ENCODE measurements at regions not wholly inside any gene's neighbourhood (a gene's known extent, or its start where the extent isn't known, plus 50 kb on each side); places are given as distances from the start of the nearest gene placed in this dataset.

- TF ChIP-seq, protein P1, sequence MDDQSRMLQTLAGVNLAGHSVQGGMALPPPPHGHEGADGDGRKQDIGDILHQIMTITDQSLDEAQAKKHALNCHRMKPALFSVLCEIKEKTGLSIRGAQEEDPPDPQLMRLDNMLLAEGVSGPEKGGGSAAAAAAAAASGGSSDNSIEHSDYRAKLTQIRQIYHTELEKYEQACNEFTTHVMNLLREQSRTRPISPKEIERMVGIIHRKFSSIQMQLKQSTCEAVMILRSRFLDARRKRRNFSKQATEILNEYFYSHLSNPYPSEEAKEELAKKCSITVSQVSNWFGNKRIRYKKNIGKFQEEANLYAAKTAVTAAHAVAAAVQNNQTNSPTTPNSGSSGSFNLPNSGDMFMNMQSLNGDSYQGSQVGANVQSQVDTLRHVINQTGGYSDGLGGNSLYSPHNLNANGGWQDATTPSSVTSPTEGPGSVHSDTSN (IDR thresholded peaks at IDR 0.05) = no peak
- TF ChIP-seq, protein P2, sequence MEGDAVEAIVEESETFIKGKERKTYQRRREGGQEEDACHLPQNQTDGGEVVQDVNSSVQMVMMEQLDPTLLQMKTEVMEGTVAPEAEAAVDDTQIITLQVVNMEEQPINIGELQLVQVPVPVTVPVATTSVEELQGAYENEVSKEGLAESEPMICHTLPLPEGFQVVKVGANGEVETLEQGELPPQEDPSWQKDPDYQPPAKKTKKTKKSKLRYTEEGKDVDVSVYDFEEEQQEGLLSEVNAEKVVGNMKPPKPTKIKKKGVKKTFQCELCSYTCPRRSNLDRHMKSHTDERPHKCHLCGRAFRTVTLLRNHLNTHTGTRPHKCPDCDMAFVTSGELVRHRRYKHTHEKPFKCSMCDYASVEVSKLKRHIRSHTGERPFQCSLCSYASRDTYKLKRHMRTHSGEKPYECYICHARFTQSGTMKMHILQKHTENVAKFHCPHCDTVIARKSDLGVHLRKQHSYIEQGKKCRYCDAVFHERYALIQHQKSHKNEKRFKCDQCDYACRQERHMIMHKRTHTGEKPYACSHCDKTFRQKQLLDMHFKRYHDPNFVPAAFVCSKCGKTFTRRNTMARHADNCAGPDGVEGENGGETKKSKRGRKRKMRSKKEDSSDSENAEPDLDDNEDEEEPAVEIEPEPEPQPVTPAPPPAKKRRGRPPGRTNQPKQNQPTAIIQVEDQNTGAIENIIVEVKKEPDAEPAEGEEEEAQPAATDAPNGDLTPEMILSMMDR (IDR thresholded peaks at IDR 0.05) = no peak
- TF ChIP-seq FOXM1 (IDR thresholded peaks at IDR 0.05; ENCODE audit: low read depth) = no peak
- no peak for TF ChIP-seq MEF2A (IDR thresholded peaks at IDR 0.05; ENCODE audit: borderline replicate concordance, low read depth)
- TF ChIP-seq, protein P3, sequence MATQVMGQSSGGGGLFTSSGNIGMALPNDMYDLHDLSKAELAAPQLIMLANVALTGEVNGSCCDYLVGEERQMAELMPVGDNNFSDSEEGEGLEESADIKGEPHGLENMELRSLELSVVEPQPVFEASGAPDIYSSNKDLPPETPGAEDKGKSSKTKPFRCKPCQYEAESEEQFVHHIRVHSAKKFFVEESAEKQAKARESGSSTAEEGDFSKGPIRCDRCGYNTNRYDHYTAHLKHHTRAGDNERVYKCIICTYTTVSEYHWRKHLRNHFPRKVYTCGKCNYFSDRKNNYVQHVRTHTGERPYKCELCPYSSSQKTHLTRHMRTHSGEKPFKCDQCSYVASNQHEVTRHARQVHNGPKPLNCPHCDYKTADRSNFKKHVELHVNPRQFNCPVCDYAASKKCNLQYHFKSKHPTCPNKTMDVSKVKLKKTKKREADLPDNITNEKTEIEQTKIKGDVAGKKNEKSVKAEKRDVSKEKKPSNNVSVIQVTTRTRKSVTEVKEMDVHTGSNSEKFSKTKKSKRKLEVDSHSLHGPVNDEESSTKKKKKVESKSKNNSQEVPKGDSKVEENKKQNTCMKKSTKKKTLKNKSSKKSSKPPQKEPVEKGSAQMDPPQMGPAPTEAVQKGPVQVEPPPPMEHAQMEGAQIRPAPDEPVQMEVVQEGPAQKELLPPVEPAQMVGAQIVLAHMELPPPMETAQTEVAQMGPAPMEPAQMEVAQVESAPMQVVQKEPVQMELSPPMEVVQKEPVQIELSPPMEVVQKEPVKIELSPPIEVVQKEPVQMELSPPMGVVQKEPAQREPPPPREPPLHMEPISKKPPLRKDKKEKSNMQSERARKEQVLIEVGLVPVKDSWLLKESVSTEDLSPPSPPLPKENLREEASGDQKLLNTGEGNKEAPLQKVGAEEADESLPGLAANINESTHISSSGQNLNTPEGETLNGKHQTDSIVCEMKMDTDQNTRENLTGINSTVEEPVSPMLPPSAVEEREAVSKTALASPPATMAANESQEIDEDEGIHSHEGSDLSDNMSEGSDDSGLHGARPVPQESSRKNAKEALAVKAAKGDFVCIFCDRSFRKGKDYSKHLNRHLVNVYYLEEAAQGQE (IDR thresholded peaks at IDR 0.05; ENCODE audit: low read depth, low read length) = no peak
- TF ChIP-seq SIN3A (IDR thresholded peaks at IDR 0.05; ENCODE audit: borderline replicate concordance, low read depth, low read length) = no peak
These were observed 848.5 kb downstream of the PCDH17 start for GRCh38 chr13:58480061-58480460.
